ENCODE measurements at regions not wholly inside any gene's neighbourhood (a gene's known extent, or its start where the extent isn't known, plus 50 kb on each side); places are given as distances from the start of the nearest gene placed in this dataset.

DNA sequence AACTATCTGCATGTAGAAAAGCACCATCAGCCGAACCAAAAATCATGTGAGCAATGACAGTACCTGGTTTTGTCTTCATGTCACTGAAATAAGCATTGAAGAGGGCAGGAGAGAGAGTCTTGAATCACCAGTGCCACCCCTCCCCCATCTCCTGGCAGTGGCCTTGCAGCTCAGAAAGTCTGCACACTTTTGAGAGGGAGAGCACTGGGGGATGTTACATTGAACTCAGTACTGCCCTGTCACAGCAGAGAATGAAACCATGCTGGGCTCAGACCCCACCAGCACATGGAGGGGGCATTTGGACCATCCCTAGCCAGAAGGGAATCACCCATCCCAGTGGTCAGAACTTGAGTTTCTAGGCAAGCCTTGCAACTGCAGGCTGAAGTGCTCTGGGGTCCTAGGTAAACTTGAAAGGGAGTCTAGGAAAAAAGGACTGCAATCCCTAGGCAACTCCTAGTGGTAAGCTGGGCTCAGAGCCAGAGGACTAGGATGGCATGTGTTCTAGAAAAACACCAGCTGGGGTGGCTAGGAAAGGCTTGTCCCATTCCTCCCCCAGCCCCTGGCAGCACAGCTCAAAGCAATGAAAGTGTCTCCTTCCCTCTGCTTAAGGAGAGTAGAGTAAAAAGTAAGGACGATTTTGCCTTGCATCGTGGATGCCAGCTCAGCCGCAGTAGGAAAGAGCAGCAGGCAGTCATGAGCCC is 259.9 kb upstream of the MYT1L start (continued):
- TF ChIP-seq, protein P1, sequence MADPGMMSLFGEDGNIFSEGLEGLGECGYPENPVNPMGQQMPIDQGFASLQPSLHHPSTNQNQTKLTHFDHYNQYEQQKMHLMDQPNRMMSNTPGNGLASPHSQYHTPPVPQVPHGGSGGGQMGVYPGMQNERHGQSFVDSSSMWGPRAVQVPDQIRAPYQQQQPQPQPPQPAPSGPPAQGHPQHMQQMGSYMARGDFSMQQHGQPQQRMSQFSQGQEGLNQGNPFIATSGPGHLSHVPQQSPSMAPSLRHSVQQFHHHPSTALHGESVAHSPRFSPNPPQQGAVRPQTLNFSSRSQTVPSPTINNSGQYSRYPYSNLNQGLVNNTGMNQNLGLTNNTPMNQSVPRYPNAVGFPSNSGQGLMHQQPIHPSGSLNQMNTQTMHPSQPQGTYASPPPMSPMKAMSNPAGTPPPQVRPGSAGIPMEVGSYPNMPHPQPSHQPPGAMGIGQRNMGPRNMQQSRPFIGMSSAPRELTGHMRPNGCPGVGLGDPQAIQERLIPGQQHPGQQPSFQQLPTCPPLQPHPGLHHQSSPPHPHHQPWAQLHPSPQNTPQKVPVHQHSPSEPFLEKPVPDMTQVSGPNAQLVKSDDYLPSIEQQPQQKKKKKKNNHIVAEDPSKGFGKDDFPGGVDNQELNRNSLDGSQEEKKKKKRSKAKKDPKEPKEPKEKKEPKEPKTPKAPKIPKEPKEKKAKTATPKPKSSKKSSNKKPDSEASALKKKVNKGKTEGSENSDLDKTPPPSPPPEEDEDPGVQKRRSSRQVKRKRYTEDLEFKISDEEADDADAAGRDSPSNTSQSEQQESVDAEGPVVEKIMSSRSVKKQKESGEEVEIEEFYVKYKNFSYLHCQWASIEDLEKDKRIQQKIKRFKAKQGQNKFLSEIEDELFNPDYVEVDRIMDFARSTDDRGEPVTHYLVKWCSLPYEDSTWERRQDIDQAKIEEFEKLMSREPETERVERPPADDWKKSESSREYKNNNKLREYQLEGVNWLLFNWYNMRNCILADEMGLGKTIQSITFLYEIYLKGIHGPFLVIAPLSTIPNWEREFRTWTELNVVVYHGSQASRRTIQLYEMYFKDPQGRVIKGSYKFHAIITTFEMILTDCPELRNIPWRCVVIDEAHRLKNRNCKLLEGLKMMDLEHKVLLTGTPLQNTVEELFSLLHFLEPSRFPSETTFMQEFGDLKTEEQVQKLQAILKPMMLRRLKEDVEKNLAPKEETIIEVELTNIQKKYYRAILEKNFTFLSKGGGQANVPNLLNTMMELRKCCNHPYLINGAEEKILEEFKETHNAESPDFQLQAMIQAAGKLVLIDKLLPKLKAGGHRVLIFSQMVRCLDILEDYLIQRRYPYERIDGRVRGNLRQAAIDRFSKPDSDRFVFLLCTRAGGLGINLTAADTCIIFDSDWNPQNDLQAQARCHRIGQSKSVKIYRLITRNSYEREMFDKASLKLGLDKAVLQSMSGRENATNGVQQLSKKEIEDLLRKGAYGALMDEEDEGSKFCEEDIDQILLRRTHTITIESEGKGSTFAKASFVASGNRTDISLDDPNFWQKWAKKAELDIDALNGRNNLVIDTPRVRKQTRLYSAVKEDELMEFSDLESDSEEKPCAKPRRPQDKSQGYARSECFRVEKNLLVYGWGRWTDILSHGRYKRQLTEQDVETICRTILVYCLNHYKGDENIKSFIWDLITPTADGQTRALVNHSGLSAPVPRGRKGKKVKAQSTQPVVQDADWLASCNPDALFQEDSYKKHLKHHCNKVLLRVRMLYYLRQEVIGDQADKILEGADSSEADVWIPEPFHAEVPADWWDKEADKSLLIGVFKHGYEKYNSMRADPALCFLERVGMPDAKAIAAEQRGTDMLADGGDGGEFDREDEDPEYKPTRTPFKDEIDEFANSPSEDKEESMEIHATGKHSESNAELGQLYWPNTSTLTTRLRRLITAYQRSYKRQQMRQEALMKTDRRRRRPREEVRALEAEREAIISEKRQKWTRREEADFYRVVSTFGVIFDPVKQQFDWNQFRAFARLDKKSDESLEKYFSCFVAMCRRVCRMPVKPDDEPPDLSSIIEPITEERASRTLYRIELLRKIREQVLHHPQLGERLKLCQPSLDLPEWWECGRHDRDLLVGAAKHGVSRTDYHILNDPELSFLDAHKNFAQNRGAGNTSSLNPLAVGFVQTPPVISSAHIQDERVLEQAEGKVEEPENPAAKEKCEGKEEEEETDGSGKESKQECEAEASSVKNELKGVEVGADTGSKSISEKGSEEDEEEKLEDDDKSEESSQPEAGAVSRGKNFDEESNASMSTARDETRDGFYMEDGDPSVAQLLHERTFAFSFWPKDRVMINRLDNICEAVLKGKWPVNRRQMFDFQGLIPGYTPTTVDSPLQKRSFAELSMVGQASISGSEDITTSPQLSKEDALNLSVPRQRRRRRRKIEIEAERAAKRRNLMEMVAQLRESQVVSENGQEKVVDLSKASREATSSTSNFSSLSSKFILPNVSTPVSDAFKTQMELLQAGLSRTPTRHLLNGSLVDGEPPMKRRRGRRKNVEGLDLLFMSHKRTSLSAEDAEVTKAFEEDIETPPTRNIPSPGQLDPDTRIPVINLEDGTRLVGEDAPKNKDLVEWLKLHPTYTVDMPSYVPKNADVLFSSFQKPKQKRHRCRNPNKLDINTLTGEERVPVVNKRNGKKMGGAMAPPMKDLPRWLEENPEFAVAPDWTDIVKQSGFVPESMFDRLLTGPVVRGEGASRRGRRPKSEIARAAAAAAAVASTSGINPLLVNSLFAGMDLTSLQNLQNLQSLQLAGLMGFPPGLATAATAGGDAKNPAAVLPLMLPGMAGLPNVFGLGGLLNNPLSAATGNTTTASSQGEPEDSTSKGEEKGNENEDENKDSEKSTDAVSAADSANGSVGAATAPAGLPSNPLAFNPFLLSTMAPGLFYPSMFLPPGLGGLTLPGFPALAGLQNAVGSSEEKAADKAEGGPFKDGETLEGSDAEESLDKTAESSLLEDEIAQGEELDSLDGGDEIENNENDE (IDR thresholded peaks at IDR 0.05; ENCODE audit: insufficient replicate concordance, low read length) = no peak

All from H1 (cell line).